GM12874 (cell line): ENCODE measurements at regions not wholly inside any gene's neighbourhood (a gene's known extent, or its start where the extent isn't known, plus 50 kb on each side); places are given as distances from the start of the nearest gene placed in this dataset.

Source experiments
- CTCF ChIP-seq: IDR thresholded peaks from 2 replicates; pipeline ENCODE4 v1.5.1; 2011; ENCODE audit warnings: low read depth, mild to moderate bottlenecking, control low read depth, low read length, moderate library complexity; ENCODE audit not compliant: insufficient read depth

GRCh38 chr4:52201715-52202114 lies 150.6 kb downstream of the SPATA18 start:
- no peak for TF ChIP-seq CTCF

GRCh38 chr4:52202251-52202779 lies 151.2 kb downstream of the SPATA18 start:
- no peak for TF ChIP-seq CTCF

GRCh38 chr4:52202931-52203330 lies 151.8 kb downstream of the SPATA18 start:
- no peak for TF ChIP-seq CTCF

- TF ChIP-seq CTCF: no peak
Observed at GRCh38 chr4:52203351-52203750, 152.2 kb downstream of the SPATA18 start.

GRCh38 chr4:52204921-52205320 lies 153.8 kb downstream of the SPATA18 start:
- TF ChIP-seq CTCF: no peak

- no peak for TF ChIP-seq CTCF
Observed at GRCh38 chr4:52212702-52213101, 161.6 kb downstream of the SPATA18 start.

GRCh38 chr4:52231526-52231925 lies 180.4 kb downstream of the SPATA18 start:
- TF ChIP-seq CTCF: no peak
